ENCODE measurements at regions not wholly inside any gene's neighbourhood (a gene's known extent, or its start where the extent isn't known, plus 50 kb on each side); places are given as distances from the start of the nearest gene placed in this dataset.
"Not testable (repeated sequence)": the region's sequence is repeated elsewhere in the genome, so short reads cannot be mapped to it uniquely, and the experiment has no call there.

DNA sequence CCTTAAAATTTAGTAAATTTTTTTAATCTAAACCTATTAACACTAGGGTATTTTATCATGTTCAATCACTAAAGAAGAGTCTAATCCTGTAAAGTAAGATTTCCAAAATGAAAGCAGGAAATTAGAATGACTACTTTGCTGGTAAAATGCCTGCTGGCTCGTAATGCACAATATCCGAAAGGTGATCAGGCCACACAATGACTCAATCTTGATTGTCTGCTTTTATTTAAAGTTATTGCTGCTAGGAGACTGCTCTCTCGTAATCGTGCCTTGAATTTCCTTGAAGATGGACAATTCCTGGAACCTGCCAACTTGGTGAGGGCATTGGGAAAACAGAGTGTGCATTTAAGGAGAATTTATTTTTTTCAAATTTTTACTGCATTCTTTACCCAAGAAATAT, 1786.5 kb upstream of the RAG2 start:
- DNase-seq = no peak
- H3K4me1 ChIP-seq = no peaks in the 10 kb centered on the region
- H3K27me3 ChIP-seq (ENCODE audit: low read depth) = no peaks in the 10 kb centered on the region
- intact Hi-C loops (cut with DNase I) = no loop called here
- H3K27ac ChIP-seq = no peak overlapping the region
- no peaks in the 10 kb centered on the region for H3K36me3 ChIP-seq
- H3K4me3 ChIP-seq = no peak overlapping the region
- no peaks in the 10 kb centered on the region for H3K9me3 ChIP-seq
- ATAC-seq = no peak
- TF ChIP-seq, protein P1, sequence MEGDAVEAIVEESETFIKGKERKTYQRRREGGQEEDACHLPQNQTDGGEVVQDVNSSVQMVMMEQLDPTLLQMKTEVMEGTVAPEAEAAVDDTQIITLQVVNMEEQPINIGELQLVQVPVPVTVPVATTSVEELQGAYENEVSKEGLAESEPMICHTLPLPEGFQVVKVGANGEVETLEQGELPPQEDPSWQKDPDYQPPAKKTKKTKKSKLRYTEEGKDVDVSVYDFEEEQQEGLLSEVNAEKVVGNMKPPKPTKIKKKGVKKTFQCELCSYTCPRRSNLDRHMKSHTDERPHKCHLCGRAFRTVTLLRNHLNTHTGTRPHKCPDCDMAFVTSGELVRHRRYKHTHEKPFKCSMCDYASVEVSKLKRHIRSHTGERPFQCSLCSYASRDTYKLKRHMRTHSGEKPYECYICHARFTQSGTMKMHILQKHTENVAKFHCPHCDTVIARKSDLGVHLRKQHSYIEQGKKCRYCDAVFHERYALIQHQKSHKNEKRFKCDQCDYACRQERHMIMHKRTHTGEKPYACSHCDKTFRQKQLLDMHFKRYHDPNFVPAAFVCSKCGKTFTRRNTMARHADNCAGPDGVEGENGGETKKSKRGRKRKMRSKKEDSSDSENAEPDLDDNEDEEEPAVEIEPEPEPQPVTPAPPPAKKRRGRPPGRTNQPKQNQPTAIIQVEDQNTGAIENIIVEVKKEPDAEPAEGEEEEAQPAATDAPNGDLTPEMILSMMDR (IDR thresholded peaks at IDR 0.05) = no peak

- DNase-seq = no peak
- Histone ChIP-seq H3K27me3 (ENCODE audit: low read depth) (no peaks in the 10 kb centered on the region), H3K36me3 (no peaks in the 10 kb centered on the region), H3K4me1 (no peaks in the 10 kb centered on the region), H3K27ac (no peak overlapping the region), H3K4me3 (no peak overlapping the region), H3K9me3 (no peaks in the 10 kb centered on the region)
- intact Hi-C loops (cut with DNase I) = no loop called here
- ATAC-seq = no peak
- TF ChIP-seq, protein P1 (IDR thresholded peaks at IDR 0.05) = no peak
Measured at GRCh38 chr11:38365274-38365673, 1767.2 kb upstream of the RAG2 start.

DNA sequence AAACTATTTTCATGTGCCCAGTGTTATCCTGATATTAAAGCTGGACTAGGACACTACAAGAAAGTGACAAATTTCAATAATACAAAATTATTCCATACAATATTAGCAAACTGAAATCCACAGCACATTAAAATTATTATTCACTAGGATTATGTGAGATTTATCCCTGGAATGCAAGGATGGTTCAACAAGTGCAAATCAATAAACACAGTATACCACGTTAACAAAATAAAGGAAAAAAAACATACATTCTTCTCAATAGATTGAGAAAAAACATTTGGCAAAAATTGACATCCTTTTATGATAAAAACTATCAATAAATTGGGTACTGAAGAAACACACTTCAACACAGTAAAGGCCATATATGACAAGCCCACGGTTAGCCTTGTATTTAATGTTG, 1758.2 kb upstream of the RAG2 start:
- Histone ChIP-seq H3K9me3 (no peaks in the 10 kb centered on the region), H3K27ac (no peak overlapping the region), H3K36me3 (no peaks in the 10 kb centered on the region), H3K4me1 (no peaks in the 10 kb centered on the region), H3K4me3 (no peak overlapping the region), H3K27me3 (ENCODE audit: low read depth) (no peaks in the 10 kb centered on the region)
- ATAC-seq = no peak
- no peak for DNase-seq
- intact Hi-C loops (cut with DNase I) = no loop called here
- TF ChIP-seq, protein P1 (IDR thresholded peaks at IDR 0.05) = no peak

- Histone ChIP-seq H3K27me3 (ENCODE audit: low read depth) (no peaks in the 10 kb centered on the region), H3K36me3 (no peaks in the 10 kb centered on the region), H3K9me3 (peaks cover 4% of the 10 kb centered on the region), H3K27ac (no peak overlapping the region), H3K4me1 (no peaks in the 10 kb centered on the region), H3K4me3 (no peak overlapping the region)
- TF ChIP-seq, protein P1 (IDR thresholded peaks at IDR 0.05) = no peak
- ATAC-seq (no peak), DNase-seq (no peak)
- intact Hi-C loops (cut with DNase I) = no loop called here
Measured at GRCh38 chr11:38345286-38345685, 1747.2 kb upstream of the RAG2 start.

GRCh38 chr11:38341612-38342011, 1743.6 kb upstream of the RAG2 start:
- H3K27me3 ChIP-seq (ENCODE audit: low read depth); H3K27ac ChIP-seq; H3K4me1 ChIP-seq; H3K4me3 ChIP-seq; DNase-seq; ATAC-seq; H3K9me3 ChIP-seq; intact Hi-C loops (cut with DNase I); H3K36me3 ChIP-seq: not testable (repeated sequence)

- no peak overlapping the region for H3K27ac ChIP-seq
- ATAC-seq = no peak
- DNase-seq = no peak
- H3K9me3 ChIP-seq = peaks cover 5% of the 10 kb centered on the region
- TF ChIP-seq, protein P1 (IDR thresholded peaks at IDR 0.05) = no peak
- intact Hi-C loops (cut with DNase I) = no loop called here
- no peaks in the 10 kb centered on the region for H3K36me3 ChIP-seq
- no peaks in the 10 kb centered on the region for H3K27me3 ChIP-seq (ENCODE audit: low read depth)
- no peak overlapping the region for H3K4me3 ChIP-seq
- no peaks in the 10 kb centered on the region for H3K4me1 ChIP-seq
Measured at GRCh38 chr11:38339835-38340440, 1741.9 kb upstream of the RAG2 start.

GRCh38 chr11:38338022-38338421, 1740.0 kb upstream of the RAG2 start:
- intact Hi-C loops (cut with DNase I); DNase-seq; ATAC-seq; H3K36me3 ChIP-seq; H3K27me3 ChIP-seq (ENCODE audit: low read depth); H3K4me3 ChIP-seq; H3K9me3 ChIP-seq; H3K27ac ChIP-seq; H3K4me1 ChIP-seq: not testable (repeated sequence)
